ENCODE measurements at regions not wholly inside any gene's neighbourhood (a gene's known extent, or its start where the extent isn't known, plus 50 kb on each side); places are given as distances from the start of the nearest gene placed in this dataset.

DNA sequence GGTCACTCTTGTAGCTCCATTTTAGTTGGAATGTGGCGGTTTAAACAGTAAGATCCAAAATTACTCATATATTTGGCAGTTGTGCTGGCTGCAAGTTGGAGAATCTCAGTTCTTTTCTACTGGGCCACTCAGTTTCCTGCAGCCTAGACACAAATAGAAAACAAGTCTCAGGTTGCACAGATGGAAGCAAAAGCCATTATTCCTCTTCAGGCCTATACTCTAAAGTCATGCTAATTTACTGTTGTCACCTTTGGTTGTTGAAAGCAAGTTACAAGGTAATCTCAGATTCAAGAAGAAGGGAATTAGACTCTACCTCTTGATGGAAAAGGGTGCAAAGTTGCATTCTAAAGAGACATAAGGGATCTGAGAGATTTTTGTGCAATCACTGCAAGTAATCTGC, 345.4 kb downstream of the ADAM29 start:
- POLR2A ChIA-PET (ENCODE audit: low non-redundant PET) = no interaction called here

GRCh38 chr4:175271010-175271630, 353.0 kb downstream of the ADAM29 start:
- Histone ChIP-seq H3K36me3 (ENCODE audit: insufficient read depth, low read length, poor library complexity, severe bottlenecking) (no peaks in the 10 kb centered on the region), H3K4me1 (ENCODE audit: insufficient read depth, low read length, poor library complexity, severe bottlenecking) (no peaks in the 10 kb centered on the region), H3K4me3 (ENCODE audit: low read depth, low read length, poor library complexity, severe bottlenecking) (no peak overlapping the region), H3K9me3 (ENCODE audit: low read depth, low read length, poor library complexity, severe bottlenecking) (no peaks in the 10 kb centered on the region), H3K27ac (ENCODE audit: low read depth, low read length, poor library complexity, severe bottlenecking) (no peak overlapping the region), H3K27me3 (replicated peaks; ENCODE audit: insufficient read depth, low read depth, low read length, poor library complexity) (no peaks in the 10 kb centered on the region)
- no peak for TF ChIP-seq CTCF (conservative IDR thresholded peaks at IDR 0.05; ENCODE audit: low read depth, low read length)
- no peak for TF ChIP-seq EZH2 (IDR thresholded peaks at IDR 0.05; ENCODE audit: borderline replicate concordance, low read depth, low read length, poor library complexity, severe bottlenecking)
- intact Hi-C loops (cut with micrococcal nuclease; ENCODE audit: unreplicated experiment) = no loop called here
- BruUV-seq (replicated peaks) = no TSS peak
- ChIA-PET CTCF (no interaction called here), POLR2A (ENCODE audit: low non-redundant PET) (no interaction called here)
- DNase-seq (ENCODE audit: low spot score) = no peak

More for the DNA sequence above, 345.4 kb downstream of the ADAM29 start:
- Histone ChIP-seq H3K4me1 (ENCODE audit: insufficient read depth, low read length, poor library complexity, severe bottlenecking) (no peaks in the 10 kb centered on the region), H3K36me3 (ENCODE audit: insufficient read depth, low read length, poor library complexity, severe bottlenecking) (no peaks in the 10 kb centered on the region), H3K9me3 (ENCODE audit: low read depth, low read length, poor library complexity, severe bottlenecking) (no peaks in the 10 kb centered on the region), H3K4me3 (ENCODE audit: low read depth, low read length, poor library complexity, severe bottlenecking) (no peak overlapping the region), H3K27me3 (replicated peaks; ENCODE audit: insufficient read depth, low read depth, low read length, poor library complexity) (no peaks in the 10 kb centered on the region), H3K27ac (ENCODE audit: low read depth, low read length, poor library complexity, severe bottlenecking) (no peak overlapping the region)
- DNase-seq (ENCODE audit: low spot score) = no peak
- CTCF ChIA-PET = no interaction called here
- intact Hi-C loops (cut with micrococcal nuclease; ENCODE audit: unreplicated experiment) = no loop called here
- BruUV-seq (replicated peaks) = no TSS peak
- TF ChIP-seq EZH2 (IDR thresholded peaks at IDR 0.05; ENCODE audit: borderline replicate concordance, low read depth, low read length, poor library complexity, severe bottlenecking) (no peak), CTCF (conservative IDR thresholded peaks at IDR 0.05; ENCODE audit: low read depth, low read length) (no peak)

- H3K27me3 ChIP-seq (replicated peaks; ENCODE audit: insufficient read depth, low read depth, low read length, poor library complexity) = no peaks in the 10 kb centered on the region
- no peak overlapping the region for H3K27ac ChIP-seq (ENCODE audit: low read depth, low read length, poor library complexity, severe bottlenecking)
- no peak for DNase-seq (ENCODE audit: low spot score)
- CTCF ChIA-PET = no interaction called here
- H3K9me3 ChIP-seq (ENCODE audit: low read depth, low read length, poor library complexity, severe bottlenecking) = no peaks in the 10 kb centered on the region
- TF ChIP-seq CTCF (conservative IDR thresholded peaks at IDR 0.05; ENCODE audit: low read depth, low read length) = no peak
- TF ChIP-seq EZH2 (IDR thresholded peaks at IDR 0.05; ENCODE audit: borderline replicate concordance, low read depth, low read length, poor library complexity, severe bottlenecking) = no peak
- H3K36me3 ChIP-seq (ENCODE audit: insufficient read depth, low read length, poor library complexity, severe bottlenecking) = no peaks in the 10 kb centered on the region
- intact Hi-C loops (cut with micrococcal nuclease; ENCODE audit: unreplicated experiment) = no loop called here
- no TSS peak for BruUV-seq (replicated peaks)
- no peak overlapping the region for H3K4me3 ChIP-seq (ENCODE audit: low read depth, low read length, poor library complexity, severe bottlenecking)
- no peaks in the 10 kb centered on the region for H3K4me1 ChIP-seq (ENCODE audit: insufficient read depth, low read length, poor library complexity, severe bottlenecking)
- POLR2A ChIA-PET (ENCODE audit: low non-redundant PET) = no interaction called here
Measured at GRCh38 chr4:175273995-175274753, 356.0 kb downstream of the ADAM29 start.
